ENCODE measurements at regions not wholly inside any gene's neighbourhood (a gene's known extent, or its start where the extent isn't known, plus 50 kb on each side); places are given as distances from the start of the nearest gene placed in this dataset.

- no peaks in the 10 kb centered on the region for H3K9me3 ChIP-seq
- CTCF ChIA-PET: interaction anchor here (1.0 kb wide), 1 partner anchor 54 kb away, joined by 6 read pairs; no protein-coding TSS in a partner anchor
- no peaks in the 10 kb centered on the region for H3K36me3 Mint-ChIP-seq (ENCODE audit: insufficient read depth, unreplicated experiment)
- TF ChIP-seq, protein P1, sequence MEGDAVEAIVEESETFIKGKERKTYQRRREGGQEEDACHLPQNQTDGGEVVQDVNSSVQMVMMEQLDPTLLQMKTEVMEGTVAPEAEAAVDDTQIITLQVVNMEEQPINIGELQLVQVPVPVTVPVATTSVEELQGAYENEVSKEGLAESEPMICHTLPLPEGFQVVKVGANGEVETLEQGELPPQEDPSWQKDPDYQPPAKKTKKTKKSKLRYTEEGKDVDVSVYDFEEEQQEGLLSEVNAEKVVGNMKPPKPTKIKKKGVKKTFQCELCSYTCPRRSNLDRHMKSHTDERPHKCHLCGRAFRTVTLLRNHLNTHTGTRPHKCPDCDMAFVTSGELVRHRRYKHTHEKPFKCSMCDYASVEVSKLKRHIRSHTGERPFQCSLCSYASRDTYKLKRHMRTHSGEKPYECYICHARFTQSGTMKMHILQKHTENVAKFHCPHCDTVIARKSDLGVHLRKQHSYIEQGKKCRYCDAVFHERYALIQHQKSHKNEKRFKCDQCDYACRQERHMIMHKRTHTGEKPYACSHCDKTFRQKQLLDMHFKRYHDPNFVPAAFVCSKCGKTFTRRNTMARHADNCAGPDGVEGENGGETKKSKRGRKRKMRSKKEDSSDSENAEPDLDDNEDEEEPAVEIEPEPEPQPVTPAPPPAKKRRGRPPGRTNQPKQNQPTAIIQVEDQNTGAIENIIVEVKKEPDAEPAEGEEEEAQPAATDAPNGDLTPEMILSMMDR (IDR thresholded peaks at IDR 0.05; ENCODE audit: insufficient read depth in 1 of 2, low read depth in 1 of 2, low read length in 1 of 2, severe bottlenecking in 1 of 2, unreplicated experiment in 1 of 2): no peak
- intact Hi-C loops (cut with micrococcal nuclease; ENCODE audit: unreplicated experiment): no loop called here
- peaks cover 21% of the 10 kb centered on the region for H3K27me3 Mint-ChIP-seq (ENCODE audit: insufficient read depth, unreplicated experiment)
- POLR2A ChIA-PET: no interaction called here
- H3K36me3 ChIP-seq (ENCODE audit: control insufficient read depth, insufficient read depth, low read length): no peaks in the 10 kb centered on the region
- peaks cover 7% of the 10 kb centered on the region for H3K27me3 ChIP-seq (replicated peaks; ENCODE audit: control insufficient read depth, insufficient read depth, low read length)
- H3K4me3 Mint-ChIP-seq (ENCODE audit: unreplicated experiment): no peak overlapping the region
- H3K9me3 Mint-ChIP-seq (ENCODE audit: unreplicated experiment): no peaks in the 10 kb centered on the region
- H3K27ac Mint-ChIP-seq (ENCODE audit: unreplicated experiment): no peak overlapping the region
- no peak for DNase-seq
- BruUV-seq (replicated peaks): no TSS peak
- peaks cover 13% of the 10 kb centered on the region for H3K4me1 Mint-ChIP-seq (ENCODE audit: low read depth, unreplicated experiment)
- no peak overlapping the region for H3K4me3 ChIP-seq (ENCODE audit: low read depth, low read length)
- peaks cover 4% of the 10 kb centered on the region; the same call in 1 of the 2 replicates for H3K4me1 ChIP-seq
Observed at GRCh38 chr2:121041516-121041915, 243.5 kb downstream of the TFCP2L1 start.

DNA sequence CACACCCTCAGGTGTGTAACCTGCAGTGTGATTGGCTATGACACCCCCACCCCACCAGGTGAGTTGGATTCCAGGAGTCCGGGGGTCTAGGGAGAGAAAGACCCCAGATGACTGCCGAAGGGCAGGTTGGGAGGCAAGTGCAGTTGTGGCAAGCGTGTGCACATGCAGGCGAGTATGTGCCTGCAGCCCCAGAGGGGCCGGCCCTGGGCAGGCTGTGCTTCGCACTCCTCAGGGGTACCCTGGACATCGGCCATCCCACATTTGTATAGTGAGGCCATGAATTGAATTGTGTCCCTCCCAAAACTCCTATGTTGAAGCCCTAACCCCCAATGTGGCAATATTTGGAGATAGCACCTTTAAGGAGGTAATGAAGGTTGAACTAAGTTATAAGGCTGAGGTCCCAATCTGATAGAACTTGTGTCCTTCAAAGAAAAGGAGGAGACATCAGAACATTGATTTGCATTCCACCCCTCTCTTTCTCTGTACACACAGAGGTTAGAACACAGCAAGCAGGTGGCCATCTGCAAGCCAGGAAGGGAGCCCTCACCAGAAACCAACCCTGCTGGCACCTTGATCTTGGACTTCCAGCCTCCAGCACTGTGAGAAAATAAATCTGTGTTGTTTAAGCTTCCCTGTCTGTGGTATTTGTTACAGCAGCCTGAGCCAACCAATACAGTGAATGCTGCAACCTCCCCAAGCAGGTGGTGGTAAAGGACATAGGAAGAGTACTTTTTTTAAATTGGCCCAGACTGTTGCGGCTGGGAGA lies 241.8 kb downstream of the TFCP2L1 start:
- no peaks in the 10 kb centered on the region for H3K4me1 ChIP-seq
- no peak overlapping the region for H3K4me3 ChIP-seq (ENCODE audit: low read depth, low read length)
- BruUV-seq (replicated peaks): no TSS peak
- Mint-ChIP-seq H3K27ac (ENCODE audit: unreplicated experiment) (no peak overlapping the region), H3K4me3 (ENCODE audit: unreplicated experiment) (no peak overlapping the region), H3K4me1 (ENCODE audit: low read depth, unreplicated experiment) (no peaks in the 10 kb centered on the region), H3K27me3 (ENCODE audit: insufficient read depth, unreplicated experiment) (peaks cover 15% of the 10 kb centered on the region), H3K9me3 (ENCODE audit: unreplicated experiment) (no peaks in the 10 kb centered on the region), H3K36me3 (ENCODE audit: insufficient read depth, unreplicated experiment) (no peaks in the 10 kb centered on the region)
- no peak for DNase-seq
- H3K9me3 ChIP-seq: no peaks in the 10 kb centered on the region
- ChIA-PET POLR2A (no interaction called here), CTCF (no interaction called here)
- H3K27me3 ChIP-seq (replicated peaks; ENCODE audit: control insufficient read depth, insufficient read depth, low read length): peaks cover 3% of the 10 kb centered on the region; the same call in 1 of the 2 replicates
- TF ChIP-seq, protein P1 (IDR thresholded peaks at IDR 0.05; ENCODE audit: insufficient read depth in 1 of 2, low read depth in 1 of 2, low read length in 1 of 2, severe bottlenecking in 1 of 2, unreplicated experiment in 1 of 2): no peak
- no peaks in the 10 kb centered on the region for H3K36me3 ChIP-seq (ENCODE audit: control insufficient read depth, insufficient read depth, low read length)
- intact Hi-C loops (cut with micrococcal nuclease; ENCODE audit: unreplicated experiment): no loop called here

- intact Hi-C loops (cut with micrococcal nuclease; ENCODE audit: unreplicated experiment): no loop called here
- no peaks in the 10 kb centered on the region for H3K4me1 Mint-ChIP-seq (ENCODE audit: low read depth, unreplicated experiment)
- peak in 1 of 2 experiments; percentile 48 for DNase-seq
- peaks cover 3% of the 10 kb centered on the region; the same call in 1 of the 2 replicates for H3K27me3 ChIP-seq (replicated peaks; ENCODE audit: control insufficient read depth, insufficient read depth, low read length)
- no peaks in the 10 kb centered on the region for H3K9me3 Mint-ChIP-seq (ENCODE audit: unreplicated experiment)
- no peaks in the 10 kb centered on the region for H3K36me3 Mint-ChIP-seq (ENCODE audit: insufficient read depth, unreplicated experiment)
- H3K27ac Mint-ChIP-seq (ENCODE audit: unreplicated experiment): no peak overlapping the region
- H3K4me3 ChIP-seq (ENCODE audit: low read depth, low read length): no peak overlapping the region
- ChIA-PET CTCF (no interaction called here), POLR2A (no interaction called here)
- TF ChIP-seq, protein P1 (IDR thresholded peaks at IDR 0.05; ENCODE audit: insufficient read depth in 1 of 2, low read depth in 1 of 2, low read length in 1 of 2, severe bottlenecking in 1 of 2, unreplicated experiment in 1 of 2): no peak
- no peaks in the 10 kb centered on the region for H3K36me3 ChIP-seq (ENCODE audit: control insufficient read depth, insufficient read depth, low read length)
- no peaks in the 10 kb centered on the region for H3K9me3 ChIP-seq
- BruUV-seq (replicated peaks): no TSS peak
- no peak overlapping the region for H3K4me3 Mint-ChIP-seq (ENCODE audit: unreplicated experiment)
- peaks cover 15% of the 10 kb centered on the region for H3K27me3 Mint-ChIP-seq (ENCODE audit: insufficient read depth, unreplicated experiment)
- H3K4me1 ChIP-seq: no peaks in the 10 kb centered on the region
Observed at GRCh38 chr2:121043827-121044222, 241.2 kb downstream of the TFCP2L1 start.

Data from Caco-2 (cell line).